Natural killer cell treated with Interleukin-12 subunit alpha and Interleukin-12 subunit beta and Interleukin-15 and Interleukin-18, amount 100 ng/mL, for 72 hours (primary cell): ENCODE measurements at regions not wholly inside any gene's neighbourhood (a gene's known extent, or its start where the extent isn't known, plus 50 kb on each side); places are given as distances from the start of the nearest gene placed in this dataset.

Source experiments
- ATAC-seq, 2 donors: fragments of 150-1000 bp; cut with Tn5 transposase in 1 of 2; sonication (Bioruptor Pico), chemical (Tn5 transposase) in 1 of 2; 2 replicates each; pipeline ENCODE4 v1.10.0; 2021
- DNase-seq: peaks from one replicate; pipeline ENCODE4 v3.0.0; 2022; ENCODE audit warnings: low spot score
- H3K27ac Mint-ChIP-seq, 2 donors: 1 replicate in 1 of 2; 2 replicates in 1 of 2; pipeline ENCODE4 v1.8.0; 2022; ENCODE audit warnings: mixed read lengths in 2 of 2, mild to moderate bottlenecking in 1 of 2, moderate library complexity in 1 of 2
- H3K27me3 Mint-ChIP-seq, 2 donors: 1 replicate in 1 of 2; 2 replicates in 1 of 2; pipeline ENCODE4 v1.8.0; 2022; ENCODE audit warnings: mixed read lengths in 2 of 2
- H3K36me3 Mint-ChIP-seq: one replicate; pipeline ENCODE4 v1.8.0; 2022; ENCODE audit warnings: mixed read lengths
- H3K4me1 Mint-ChIP-seq, 2 donors: 1 replicate in 1 of 2; 2 replicates in 1 of 2; pipeline ENCODE4 v1.8.0; 2022; ENCODE audit warnings: low read depth in 2 of 2, mixed read lengths in 2 of 2, mild to moderate bottlenecking in 1 of 2
- H3K4me3 Mint-ChIP-seq: one replicate; pipeline ENCODE4 v1.8.0; 2022; ENCODE audit warnings: mixed read lengths
- H3K9me3 Mint-ChIP-seq: 2 replicates; pipeline ENCODE4 v1.8.0; 2022; ENCODE audit warnings: mixed read lengths

DNA sequence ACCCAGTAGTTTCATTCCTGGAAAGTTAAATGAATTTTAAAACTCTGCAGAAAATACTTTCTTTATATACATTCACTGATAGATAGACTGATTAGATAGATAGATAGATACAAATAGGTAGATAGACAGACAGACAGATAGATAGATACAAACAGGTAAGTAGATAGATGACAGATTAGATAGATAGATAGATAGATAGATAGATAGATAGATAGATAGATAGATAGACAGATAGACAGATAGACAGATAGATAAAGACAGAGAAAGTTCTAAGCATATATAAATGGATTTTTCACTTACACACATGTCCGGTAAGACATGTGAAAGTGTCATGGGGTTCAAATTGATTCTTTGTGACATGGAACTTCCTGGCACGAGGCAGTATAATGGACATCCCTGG, 349.7 kb downstream of the CDK5RAP2 start:
- DNase-seq: no peak
- Mint-ChIP-seq H3K36me3 (no peaks in the 10 kb centered on the region), H3K27me3 (peaks cover 8 to 24% of the 10 kb centered on the region in 2 donors), H3K9me3 (peaks cover 3% of the 10 kb centered on the region), H3K4me3 (no peak overlapping the region), H3K4me1 (no peaks in the 10 kb centered on the region), H3K27ac (no peak overlapping the region)
- ATAC-seq: no peak

- no peak for ATAC-seq
- DNase-seq: no peak
- Mint-ChIP-seq H3K4me3 (no peak overlapping the region), H3K27me3 (peaks cover 6 to 10% of the 10 kb centered on the region in 2 donors), H3K9me3 (no peaks in the 10 kb centered on the region), H3K27ac (no peak overlapping the region), H3K4me1 (no peaks in the 10 kb centered on the region), H3K36me3 (no peaks in the 10 kb centered on the region)
Measured at GRCh38 chr9:120221844-120222243, 358.1 kb downstream of the CDK5RAP2 start.

GRCh38 chr9:120214332-120214731, 365.6 kb downstream of the CDK5RAP2 start:
- no peak for DNase-seq
- peaks cover 14 to 17% of the 10 kb centered on the region in 2 donors for H3K27me3 Mint-ChIP-seq
- H3K27ac Mint-ChIP-seq: no peak overlapping the region
- no peaks in the 10 kb centered on the region for H3K36me3 Mint-ChIP-seq
- H3K9me3 Mint-ChIP-seq: no peaks in the 10 kb centered on the region
- no peak for ATAC-seq
- no peaks in the 10 kb centered on the region for H3K4me1 Mint-ChIP-seq
- no peak overlapping the region for H3K4me3 Mint-ChIP-seq

- ATAC-seq (no peak), DNase-seq (no peak)
- H3K27ac Mint-ChIP-seq: no peak overlapping the region
- peaks cover 10 to 17% of the 10 kb centered on the region in 2 donors for H3K27me3 Mint-ChIP-seq
- H3K9me3 Mint-ChIP-seq: no peaks in the 10 kb centered on the region
- no peaks in the 10 kb centered on the region for H3K36me3 Mint-ChIP-seq
- no peak overlapping the region for H3K4me3 Mint-ChIP-seq
- H3K4me1 Mint-ChIP-seq: no peaks in the 10 kb centered on the region
Measured at GRCh38 chr9:120212853-120213200, 367.1 kb downstream of the CDK5RAP2 start.

DNA sequence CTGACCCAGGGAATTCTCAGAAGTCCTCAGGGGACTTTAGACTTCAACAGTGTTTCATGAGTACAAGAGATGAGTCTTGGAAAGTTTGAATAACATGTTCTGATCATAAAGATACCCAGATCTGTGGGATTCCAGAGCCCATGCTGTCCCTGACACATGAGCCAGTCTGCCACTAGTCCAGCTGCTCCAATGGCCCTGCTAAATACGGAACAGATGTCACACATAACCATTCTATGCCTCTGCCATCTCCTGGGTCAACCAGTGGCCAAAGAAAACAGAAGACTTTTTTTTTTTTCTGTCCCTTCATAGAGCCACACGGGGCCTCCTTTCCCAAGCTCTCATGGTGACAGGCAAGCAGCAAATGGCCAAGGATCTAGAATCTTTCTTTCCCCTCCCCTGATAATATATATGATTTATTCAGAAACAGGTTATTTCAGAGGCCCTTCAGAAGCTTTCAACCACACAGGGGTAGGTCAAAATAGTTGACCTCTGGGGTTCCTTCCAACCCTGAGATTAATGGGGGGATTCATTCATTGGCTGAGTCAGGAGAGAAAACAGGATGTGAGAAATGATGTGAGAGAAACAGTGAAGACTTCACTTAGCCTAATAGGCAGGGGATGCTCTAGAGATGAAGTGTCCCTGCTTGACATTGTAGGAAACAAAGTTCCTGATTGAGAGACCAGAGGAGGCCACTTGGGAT, 367.7 kb downstream of the CDK5RAP2 start:
- ATAC-seq (no peak), DNase-seq (no peak)
- Mint-ChIP-seq H3K9me3 (no peaks in the 10 kb centered on the region), H3K4me3 (no peak overlapping the region), H3K4me1 (no peaks in the 10 kb centered on the region), H3K27ac (no peak overlapping the region), H3K27me3 (peaks cover 11 to 18% of the 10 kb centered on the region in 2 donors), H3K36me3 (no peaks in the 10 kb centered on the region)

DNA sequence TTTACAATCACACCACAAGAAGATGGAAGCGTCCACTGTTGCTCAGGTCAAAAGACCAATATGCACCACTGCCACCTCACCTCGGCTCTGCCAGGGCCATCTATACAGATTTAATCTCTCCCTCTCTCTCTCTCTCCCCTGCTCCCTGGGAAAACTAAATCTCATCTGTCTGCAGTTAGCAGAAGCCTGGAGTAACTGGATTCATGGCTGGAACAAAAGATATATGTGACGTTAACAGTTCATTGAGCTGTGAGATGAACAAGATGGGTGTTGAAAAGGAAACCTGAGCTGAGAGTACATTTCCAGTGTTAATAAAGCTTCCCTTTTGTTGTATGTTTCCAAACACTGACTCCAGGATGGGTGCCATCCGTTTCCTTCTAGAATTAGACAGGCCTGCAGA, 369.7 kb downstream of the CDK5RAP2 start:
- Mint-ChIP-seq H3K4me1 (no peaks in the 10 kb centered on the region), H3K36me3 (no peaks in the 10 kb centered on the region), H3K9me3 (no peaks in the 10 kb centered on the region), H3K27ac (no peak overlapping the region), H3K27me3 (peaks cover 13 to 23% of the 10 kb centered on the region in 2 donors), H3K4me3 (no peak overlapping the region)
- no peak for DNase-seq
- ATAC-seq: no peak

DNA sequence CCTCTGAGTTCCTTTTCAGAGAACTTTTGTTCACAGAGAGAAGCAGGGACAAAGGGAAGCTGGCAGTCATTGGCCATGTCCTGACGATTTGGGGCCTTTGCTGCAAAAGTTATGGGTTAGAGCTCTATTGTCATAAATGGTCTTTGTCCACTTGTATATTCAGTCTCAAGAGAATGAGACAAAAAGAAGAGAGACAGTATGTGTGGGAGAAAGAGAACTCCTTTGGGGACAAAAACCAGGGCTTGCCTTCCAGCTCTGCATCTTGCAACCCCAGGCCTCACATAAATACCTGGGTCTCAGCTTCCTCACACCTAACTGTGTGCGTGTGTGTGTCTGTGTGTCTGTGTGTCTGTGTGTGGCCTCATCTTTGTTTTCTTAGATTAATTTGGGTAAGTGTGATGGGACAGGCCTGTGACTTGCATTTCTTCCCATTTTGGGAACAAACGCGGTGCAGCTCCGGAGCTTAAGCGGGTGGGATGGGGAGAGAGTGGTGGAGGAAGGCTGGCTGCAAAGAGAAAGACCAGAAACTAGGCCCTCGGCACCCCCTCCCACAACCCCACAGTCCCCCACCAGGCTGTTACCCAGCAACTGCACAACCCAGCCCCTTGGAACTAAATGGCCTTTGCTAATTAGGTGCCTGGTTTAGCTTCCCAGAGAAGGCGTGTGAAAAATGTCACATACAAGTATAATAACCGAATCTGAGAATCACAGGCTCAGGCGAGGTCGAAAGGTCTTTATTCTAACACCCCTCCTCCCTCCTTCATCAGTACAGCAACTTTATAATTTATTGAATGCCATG, 376.9 kb downstream of the CDK5RAP2 start:
- no peak for DNase-seq
- ATAC-seq: no peak
- H3K27me3 Mint-ChIP-seq: peaks cover 3 to 5% of the 10 kb centered on the region in 2 donors
- H3K4me3 Mint-ChIP-seq: no peak overlapping the region
- no peak overlapping the region for H3K27ac Mint-ChIP-seq
- H3K9me3 Mint-ChIP-seq: peaks cover 3% of the 10 kb centered on the region
- no peaks in the 10 kb centered on the region for H3K36me3 Mint-ChIP-seq
- H3K4me1 Mint-ChIP-seq: no peaks in the 10 kb centered on the region

GRCh38 chr9:120198027-120198426, 381.9 kb downstream of the CDK5RAP2 start:
- no peaks in the 10 kb centered on the region for H3K36me3 Mint-ChIP-seq
- H3K27ac Mint-ChIP-seq: no peak overlapping the region
- H3K9me3 Mint-ChIP-seq: peaks cover 3% of the 10 kb centered on the region
- DNase-seq (no peak), ATAC-seq (no peak)
- peaks cover 6 to 7% of the 10 kb centered on the region in 2 donors for H3K27me3 Mint-ChIP-seq
- H3K4me3 Mint-ChIP-seq: no peak overlapping the region
- H3K4me1 Mint-ChIP-seq: no peaks in the 10 kb centered on the region

- DNase-seq: no peak
- Mint-ChIP-seq H3K9me3 (peaks cover 3% of the 10 kb centered on the region), H3K4me3 (no peak overlapping the region), H3K36me3 (no peaks in the 10 kb centered on the region), H3K27ac (no peak overlapping the region), H3K4me1 (no peaks in the 10 kb centered on the region), H3K27me3 (peaks cover 6 to 7% of the 10 kb centered on the region in 2 donors)
- no peak for ATAC-seq
Measured at GRCh38 chr9:120197605-120198004, 382.4 kb downstream of the CDK5RAP2 start.

DNA sequence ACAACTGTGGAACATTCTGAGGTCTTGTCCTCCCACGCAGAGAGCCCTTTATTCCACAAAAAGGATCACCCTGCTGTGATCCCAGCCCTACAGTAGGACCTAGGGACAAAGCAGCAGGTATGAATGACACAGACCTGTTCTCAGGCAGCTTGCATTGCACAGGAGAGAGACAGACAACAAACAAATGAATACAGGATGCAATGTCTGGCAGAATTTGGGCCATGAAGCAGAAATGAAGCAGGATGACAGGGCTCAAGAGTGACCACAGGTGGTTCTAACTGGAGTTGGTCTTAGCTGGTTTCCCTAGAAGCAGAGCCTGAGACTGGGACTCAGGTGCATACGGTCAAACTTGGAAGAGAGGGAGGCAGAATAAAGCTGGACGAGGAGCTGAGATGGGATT, 388.8 kb downstream of the CDK5RAP2 start:
- Mint-ChIP-seq H3K4me1 (no peaks in the 10 kb centered on the region), H3K27me3 (peaks cover 2 to 10% of the 10 kb centered on the region in 2 donors), H3K36me3 (no peaks in the 10 kb centered on the region), H3K9me3 (no peaks in the 10 kb centered on the region), H3K27ac (no peak overlapping the region), H3K4me3 (no peak overlapping the region)
- ATAC-seq: no peak
- no peak for DNase-seq

DNA sequence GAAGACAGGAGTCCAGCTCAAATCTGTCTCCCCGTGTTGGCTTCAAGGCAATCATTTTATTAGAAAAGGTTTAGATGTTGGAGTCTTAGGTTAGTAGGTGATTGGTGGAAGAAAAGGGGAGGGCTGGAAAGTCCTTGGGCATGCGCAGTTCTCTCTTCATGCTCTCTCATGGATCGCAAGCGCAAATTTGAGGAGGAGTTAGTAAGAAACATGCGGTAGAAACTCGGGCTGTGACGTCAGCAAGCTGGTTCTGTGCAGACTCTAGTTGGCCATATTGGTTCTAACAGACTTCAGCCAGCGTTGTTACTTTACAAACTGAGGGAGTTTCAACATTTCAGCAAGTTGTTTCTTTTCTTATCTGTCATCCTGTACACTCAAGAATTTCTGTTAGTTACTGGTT, 392.2 kb downstream of the CDK5RAP2 start:
- DNase-seq: no peak
- H3K27ac Mint-ChIP-seq: no peak overlapping the region
- no peaks in the 10 kb centered on the region for H3K9me3 Mint-ChIP-seq
- no peak for ATAC-seq
- H3K27me3 Mint-ChIP-seq: peaks cover 5 to 21% of the 10 kb centered on the region in 2 donors
- no peaks in the 10 kb centered on the region for H3K36me3 Mint-ChIP-seq
- H3K4me3 Mint-ChIP-seq: no peak overlapping the region
- H3K4me1 Mint-ChIP-seq: no peaks in the 10 kb centered on the region

- ATAC-seq (no peak), DNase-seq (no peak)
- Mint-ChIP-seq H3K4me3 (no peak overlapping the region), H3K4me1 (no peaks in the 10 kb centered on the region), H3K9me3 (no peaks in the 10 kb centered on the region), H3K27ac (no peak overlapping the region), H3K36me3 (no peaks in the 10 kb centered on the region), H3K27me3 (peaks cover 5 to 19% of the 10 kb centered on the region in 2 donors)
Measured at GRCh38 chr9:120186276-120186675, 393.7 kb downstream of the CDK5RAP2 start.

DNA sequence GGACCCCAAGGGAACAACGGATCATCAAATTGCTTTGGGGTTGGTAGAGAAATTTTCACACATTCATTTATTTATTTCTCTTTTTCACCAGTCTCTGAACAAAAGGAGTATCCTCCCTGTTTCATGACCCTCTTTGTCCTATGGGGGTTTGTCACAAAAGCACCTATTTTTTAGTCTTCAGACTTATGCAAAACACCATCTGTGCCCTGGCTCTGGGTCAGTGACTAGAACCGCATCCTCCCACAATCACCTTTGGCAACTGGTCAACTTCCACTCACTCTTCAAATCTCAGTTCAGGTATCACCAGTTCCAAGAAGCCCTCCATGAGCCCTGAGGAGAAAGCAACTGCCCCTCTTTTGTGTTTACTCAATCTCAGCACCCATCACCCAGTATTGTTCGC, 395.7 kb downstream of the CDK5RAP2 start:
- ATAC-seq (no peak), DNase-seq (no peak)
- H3K9me3 Mint-ChIP-seq: no peaks in the 10 kb centered on the region
- H3K27me3 Mint-ChIP-seq: peaks cover 10 to 28% of the 10 kb centered on the region in 2 donors
- H3K27ac Mint-ChIP-seq: no peak overlapping the region
- no peaks in the 10 kb centered on the region for H3K36me3 Mint-ChIP-seq
- no peak overlapping the region for H3K4me3 Mint-ChIP-seq
- no peaks in the 10 kb centered on the region for H3K4me1 Mint-ChIP-seq

DNA sequence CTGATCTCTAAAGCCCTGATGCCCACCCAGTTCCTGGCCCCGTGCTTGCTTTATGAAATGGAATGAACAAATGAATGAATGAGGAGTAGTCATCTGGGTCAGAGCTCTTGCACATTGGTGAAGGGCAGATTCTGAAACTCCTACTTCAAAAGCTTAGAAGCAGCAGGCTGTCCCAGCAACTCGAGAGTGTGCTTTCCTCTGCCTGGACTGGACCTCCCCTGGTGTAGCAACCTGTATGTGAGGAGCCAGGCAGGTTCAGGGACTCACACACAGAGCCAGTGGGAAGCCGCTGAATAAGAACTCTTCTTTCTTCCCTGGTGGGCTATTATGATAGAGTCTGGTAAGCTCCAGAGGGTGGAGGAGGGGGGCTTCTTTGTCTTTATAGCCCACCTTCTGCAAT, 396.4 kb downstream of the CDK5RAP2 start:
- ATAC-seq (no peak), DNase-seq (no peak)
- Mint-ChIP-seq H3K27ac (no peak overlapping the region), H3K36me3 (no peaks in the 10 kb centered on the region), H3K4me3 (no peak overlapping the region), H3K27me3 (peaks cover 12 to 34% of the 10 kb centered on the region in 2 donors), H3K9me3 (peaks cover 2% of the 10 kb centered on the region), H3K4me1 (no peaks in the 10 kb centered on the region)
